ENCODE measurements at regions not wholly inside any gene's neighbourhood (a gene's known extent, or its start where the extent isn't known, plus 50 kb on each side); places are given as distances from the start of the nearest gene placed in this dataset.
"Not testable (repeated sequence)": the region's sequence is repeated elsewhere in the genome, so short reads cannot be mapped to it uniquely, and the experiment has no call there.

DNA sequence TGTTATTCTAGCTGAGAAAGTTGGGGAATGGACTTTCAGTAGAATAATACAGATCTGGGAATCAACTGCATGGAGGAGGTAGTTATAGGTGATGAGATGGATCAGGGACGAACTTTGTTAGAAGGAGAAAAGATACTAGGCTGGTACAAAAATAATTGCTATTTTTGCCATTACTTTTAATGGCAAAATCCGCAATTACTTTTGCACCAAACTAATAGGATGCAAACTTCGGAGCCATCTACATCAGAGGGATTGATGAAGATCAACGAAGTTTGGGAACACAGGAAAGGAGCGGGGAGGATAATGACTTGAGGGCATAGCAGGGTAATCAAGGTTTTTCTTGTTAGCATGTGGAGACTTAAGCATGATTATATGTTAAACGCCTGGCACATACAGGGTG lies 111.9 kb downstream of the DEFB131A start:
- peaks cover 53% of the 10 kb centered on the region for H3K79me2 ChIP-seq (ENCODE audit: low read length)
- H3K9me2 ChIP-seq (replicated peaks; ENCODE audit: insufficient read depth, low read length); H3K9me3 ChIP-seq (replicated peaks; ENCODE audit: insufficient read depth, low read length); H3K4me1 ChIP-seq (ENCODE audit: low read length); DNase-seq; H3K27me3 ChIP-seq (replicated peaks; ENCODE audit: insufficient read depth, low read length); H3K36me3 ChIP-seq (replicated peaks; ENCODE audit: insufficient read depth, low read length); H2AFZ ChIP-seq (ENCODE audit: low read length); H4K20me1 ChIP-seq (ENCODE audit: insufficient read depth, low read length); H3F3A ChIP-seq (ENCODE audit: insufficient read depth, low read length); H3K9ac ChIP-seq (ENCODE audit: low read length); H3K4me3 ChIP-seq (ENCODE audit: low read length); H3K4me2 ChIP-seq (ENCODE audit: low read depth, low read length); H3K27ac ChIP-seq (ENCODE audit: low read length): not testable (repeated sequence)

DNA sequence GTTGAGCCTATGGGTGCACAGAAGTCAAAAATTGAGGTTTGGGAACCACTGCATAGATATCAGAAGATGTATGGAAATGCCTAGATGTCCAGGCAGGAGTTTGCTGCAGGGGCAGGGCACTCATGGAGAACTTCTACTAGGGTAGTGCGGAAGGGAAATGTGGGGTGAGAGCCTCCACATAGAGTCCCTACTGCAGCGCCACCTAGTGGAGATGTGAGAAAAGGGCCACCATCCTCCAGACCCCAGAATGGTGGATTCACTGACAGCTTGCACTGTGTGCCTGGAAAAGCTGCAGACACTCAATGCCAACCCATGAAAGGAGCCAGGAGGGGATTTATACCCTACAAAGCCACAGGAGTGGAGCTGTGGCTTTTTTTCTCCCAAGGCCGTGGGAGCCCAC lies 133.7 kb downstream of the DEFB131A start:
- H3K36me3 ChIP-seq (replicated peaks; ENCODE audit: insufficient read depth, low read length); H3K4me2 ChIP-seq (ENCODE audit: low read depth, low read length); H3F3A ChIP-seq (ENCODE audit: insufficient read depth, low read length); H3K9me3 ChIP-seq (replicated peaks; ENCODE audit: insufficient read depth, low read length); H2AFZ ChIP-seq (ENCODE audit: low read length); H3K27ac ChIP-seq (ENCODE audit: low read length); H3K4me3 ChIP-seq (ENCODE audit: low read length); H3K9ac ChIP-seq (ENCODE audit: low read length); H3K4me1 ChIP-seq (ENCODE audit: low read length); H3K27me3 ChIP-seq (replicated peaks; ENCODE audit: insufficient read depth, low read length); H4K20me1 ChIP-seq (ENCODE audit: insufficient read depth, low read length); H3K9me2 ChIP-seq (replicated peaks; ENCODE audit: insufficient read depth, low read length); DNase-seq: not testable (repeated sequence)
- TF ChIP-seq, protein P1, sequence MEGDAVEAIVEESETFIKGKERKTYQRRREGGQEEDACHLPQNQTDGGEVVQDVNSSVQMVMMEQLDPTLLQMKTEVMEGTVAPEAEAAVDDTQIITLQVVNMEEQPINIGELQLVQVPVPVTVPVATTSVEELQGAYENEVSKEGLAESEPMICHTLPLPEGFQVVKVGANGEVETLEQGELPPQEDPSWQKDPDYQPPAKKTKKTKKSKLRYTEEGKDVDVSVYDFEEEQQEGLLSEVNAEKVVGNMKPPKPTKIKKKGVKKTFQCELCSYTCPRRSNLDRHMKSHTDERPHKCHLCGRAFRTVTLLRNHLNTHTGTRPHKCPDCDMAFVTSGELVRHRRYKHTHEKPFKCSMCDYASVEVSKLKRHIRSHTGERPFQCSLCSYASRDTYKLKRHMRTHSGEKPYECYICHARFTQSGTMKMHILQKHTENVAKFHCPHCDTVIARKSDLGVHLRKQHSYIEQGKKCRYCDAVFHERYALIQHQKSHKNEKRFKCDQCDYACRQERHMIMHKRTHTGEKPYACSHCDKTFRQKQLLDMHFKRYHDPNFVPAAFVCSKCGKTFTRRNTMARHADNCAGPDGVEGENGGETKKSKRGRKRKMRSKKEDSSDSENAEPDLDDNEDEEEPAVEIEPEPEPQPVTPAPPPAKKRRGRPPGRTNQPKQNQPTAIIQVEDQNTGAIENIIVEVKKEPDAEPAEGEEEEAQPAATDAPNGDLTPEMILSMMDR (IDR thresholded peaks at IDR 0.05; ENCODE audit: low read length): peak; percentile 19; the same call in 1 of the 2 replicates
- peaks cover 55% of the 10 kb centered on the region for H3K79me2 ChIP-seq (ENCODE audit: low read length)

DNA sequence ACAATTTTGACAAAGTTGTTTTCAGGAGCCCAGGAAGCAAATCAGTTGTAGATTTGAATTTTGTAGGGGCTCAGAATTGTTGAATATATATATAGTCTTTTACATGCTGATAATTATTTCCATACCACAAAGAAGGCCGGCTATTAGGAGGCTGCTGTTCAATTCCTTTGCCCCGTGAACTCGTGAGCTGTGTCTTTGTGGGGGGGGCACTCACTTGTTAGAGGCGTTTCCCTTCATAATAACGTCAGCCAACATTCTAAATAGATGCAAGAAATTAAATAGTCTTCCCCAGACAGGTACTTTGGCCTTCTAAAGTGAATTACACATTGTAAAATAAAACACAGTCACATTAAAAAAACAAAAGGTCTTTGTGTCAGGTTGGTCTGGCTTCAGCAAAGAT lies 138.7 kb downstream of the DEFB131A start:
- H3K4me2 ChIP-seq (ENCODE audit: low read depth, low read length); H3K9me2 ChIP-seq (replicated peaks; ENCODE audit: insufficient read depth, low read length); DNase-seq; H3K9me3 ChIP-seq (replicated peaks; ENCODE audit: insufficient read depth, low read length); H3K4me3 ChIP-seq (ENCODE audit: low read length); H3K27me3 ChIP-seq (replicated peaks; ENCODE audit: insufficient read depth, low read length); H4K20me1 ChIP-seq (ENCODE audit: insufficient read depth, low read length); H3K4me1 ChIP-seq (ENCODE audit: low read length); H3K36me3 ChIP-seq (replicated peaks; ENCODE audit: insufficient read depth, low read length); H3F3A ChIP-seq (ENCODE audit: insufficient read depth, low read length); H3K9ac ChIP-seq (ENCODE audit: low read length); H2AFZ ChIP-seq (ENCODE audit: low read length); H3K27ac ChIP-seq (ENCODE audit: low read length): not testable (repeated sequence)
- peaks cover 55% of the 10 kb centered on the region for H3K79me2 ChIP-seq (ENCODE audit: low read length)

DNA sequence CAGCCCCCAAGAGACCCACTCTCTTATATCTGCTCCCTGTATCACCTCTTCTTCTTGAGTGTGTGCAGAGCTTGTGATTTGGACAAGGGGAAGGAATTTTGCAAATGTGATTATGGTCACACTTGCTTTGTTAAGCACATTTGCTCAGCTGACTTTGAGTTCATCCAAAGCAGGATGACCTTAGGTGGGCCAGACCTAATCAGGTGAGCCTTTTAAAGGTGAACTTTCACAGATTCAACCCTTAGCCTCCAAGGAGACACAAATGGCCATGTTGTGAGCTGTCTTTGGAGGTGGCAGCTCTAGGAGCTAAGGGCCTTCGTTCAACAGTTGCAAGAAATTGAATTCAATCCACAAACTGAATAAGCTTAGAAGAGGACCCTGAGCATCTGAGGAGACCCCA lies 147.8 kb downstream of the DEFB131A start:
- peaks cover 74% of the 10 kb centered on the region for H3K79me2 ChIP-seq (ENCODE audit: low read length)
- TF ChIP-seq, protein P1 (IDR thresholded peaks at IDR 0.05; ENCODE audit: low read length): no peak
- TF ChIP-seq EZH2 (optimal IDR thresholded peaks at IDR 0.05; ENCODE audit: low read depth, low read length) (no peak), EZH2phosphoT487 (IDR thresholded peaks at IDR 0.05; ENCODE audit: low read length) (no peak)
- no peak overlapping the region for H3K4me2 ChIP-seq (ENCODE audit: low read depth, low read length)
- no peak overlapping the region for H3K9ac ChIP-seq (ENCODE audit: low read length)
- no peak overlapping the region for H2AFZ ChIP-seq (ENCODE audit: low read length)
- no peaks in the 10 kb centered on the region for H4K20me1 ChIP-seq (ENCODE audit: insufficient read depth, low read length)
- no peaks in the 10 kb centered on the region for H3K9me3 ChIP-seq (replicated peaks; ENCODE audit: insufficient read depth, low read length)
- H3K4me3 ChIP-seq (ENCODE audit: low read length): no peak overlapping the region
- 0 out of 2 replicates have a peak, but pooled peaks cover 8% of the 10 kb centered on the region for H3F3A ChIP-seq (ENCODE audit: insufficient read depth, low read length)
- H3K9me2 ChIP-seq (replicated peaks; ENCODE audit: insufficient read depth, low read length): no peaks in the 10 kb centered on the region
- H3K27ac ChIP-seq (ENCODE audit: low read length): no peak overlapping the region
- DNase-seq: no peak
- no peaks in the 10 kb centered on the region for H3K27me3 ChIP-seq (replicated peaks; ENCODE audit: insufficient read depth, low read length)
- H3K4me1 ChIP-seq (ENCODE audit: low read length): 0 out of 2 replicates have a peak, but pooled peaks cover 4% of the 10 kb centered on the region
- no peaks in the 10 kb centered on the region for H3K36me3 ChIP-seq (replicated peaks; ENCODE audit: insufficient read depth, low read length)

Measured in MM.1S (cell line).